H9 (cell line): ENCODE measurements at regions not wholly inside any gene's neighbourhood (a gene's known extent, or its start where the extent isn't known, plus 50 kb on each side); places are given as distances from the start of the nearest gene placed in this dataset.

ENCODE experiments used
- DNase-seq: peaks from one replicate; pipeline ENCODE4 v3.0.0-alpha.2; 2017
- H2AFZ ChIP-seq: one replicate; pipeline ENCODE4 v1.6.1; 2013; ENCODE audit warnings: mild to moderate bottlenecking, low read length, control low read depth, moderate library complexity
- H2AK5ac ChIP-seq: 2 replicates; pipeline ENCODE4 v1.6.1; 2013; ENCODE audit warnings: low read length, control low read depth, mixed read lengths; ENCODE audit not compliant: insufficient read length
- H2BK120ac ChIP-seq: one replicate; pipeline ENCODE4 v1.6.1; 2013; ENCODE audit warnings: low read depth, mild to moderate bottlenecking, low read length, control low read depth, inconsistent platforms; ENCODE audit not compliant: poor library complexity, severe bottlenecking
- H2BK12ac ChIP-seq: 2 replicates; pipeline ENCODE4 v1.6.1; 2013; ENCODE audit warnings: low read length, control low read depth, mixed read lengths, low read depth; ENCODE audit not compliant: insufficient read length
- H2BK15ac ChIP-seq: 2 replicates; pipeline ENCODE4 v1.6.1; 2013; ENCODE audit warnings: low read depth, low read length, control low read depth
- H2BK20ac ChIP-seq: one replicate; pipeline ENCODE4 v1.6.1; 2013; ENCODE audit warnings: low read depth, mild to moderate bottlenecking, low read length, control low read depth, inconsistent platforms; ENCODE audit not compliant: poor library complexity, severe bottlenecking
- H2BK5ac ChIP-seq: 2 replicates; pipeline ENCODE4 v1.6.1; 2013; ENCODE audit warnings: low read length, control low read depth, mixed read lengths; ENCODE audit not compliant: insufficient read length
- H3K14ac ChIP-seq: 2 replicates; pipeline ENCODE4 v1.6.1; 2013; ENCODE audit warnings: low read length, control low read depth; ENCODE audit not compliant: insufficient read depth
- H3K18ac ChIP-seq: 2 replicates; pipeline ENCODE4 v1.6.1; 2013; ENCODE audit warnings: low read depth, mild to moderate bottlenecking, mixed read lengths, low read length, control low read depth; ENCODE audit not compliant: insufficient read length
- H3K23ac ChIP-seq: 2 replicates; pipeline ENCODE4 v1.6.1; 2013; ENCODE audit warnings: low read length, control low read depth, mixed read lengths, low read depth; ENCODE audit not compliant: insufficient read length
- H3K23me2 ChIP-seq: 2 replicates; pipeline ENCODE4 v1.6.1; 2013; ENCODE audit warnings: low read depth, mild to moderate bottlenecking, mixed read lengths, low read length, control low read depth; ENCODE audit not compliant: insufficient read length, poor library complexity, severe bottlenecking
- H3K27ac ChIP-seq: 2 replicates; pipeline ENCODE4 v1.5.1; 2013; ENCODE audit warnings: low read length, control low read depth, mixed read lengths, low read depth; ENCODE audit not compliant: insufficient read length
- H3K27me3 ChIP-seq: 2 replicates; pipeline ENCODE4 v1.6.1; 2013; ENCODE audit warnings: low read length, control low read depth, inconsistent platforms; ENCODE audit not compliant: insufficient read depth
- H3K4ac ChIP-seq: 2 replicates; pipeline ENCODE4 v1.6.1; 2013; ENCODE audit warnings: low read depth, mild to moderate bottlenecking, control low read depth, inconsistent platforms, low read length, moderate library complexity
- H3K4me1 ChIP-seq: 2 replicates; pipeline ENCODE4 v1.6.1; 2013; ENCODE audit warnings: low read length, control low read depth, inconsistent platforms; ENCODE audit not compliant: insufficient read depth
- H3K4me2 ChIP-seq: 2 replicates; pipeline ENCODE4 v1.6.1; 2013; ENCODE audit warnings: low read length, control low read depth, mixed read lengths; ENCODE audit not compliant: insufficient read length, insufficient read depth
- H3K56ac ChIP-seq: 2 replicates; pipeline ENCODE4 v1.6.1; 2013; ENCODE audit warnings: low read depth, mild to moderate bottlenecking, mixed read lengths, low read length, control low read depth; ENCODE audit not compliant: insufficient read length
- H3K79me1 ChIP-seq: 2 replicates; pipeline ENCODE4 v1.6.1; 2013; ENCODE audit warnings: low read depth, mild to moderate bottlenecking, moderate library complexity, low read length, control low read depth, inconsistent platforms; ENCODE audit not compliant: insufficient read depth, poor library complexity, severe bottlenecking
- H3K79me2 ChIP-seq: 2 replicates; pipeline ENCODE4 v1.6.1; 2013; ENCODE audit warnings: low read length, control low read depth, inconsistent platforms; ENCODE audit not compliant: insufficient read depth
- H3K9ac ChIP-seq: 2 replicates; pipeline ENCODE4 v1.6.1; 2013; ENCODE audit warnings: low read length, control low read depth, mixed read lengths; ENCODE audit not compliant: insufficient read length; ENCODE audit errors: extremely low read depth
- H3K9me3 ChIP-seq: one replicate; pipeline ENCODE4 v1.6.1; 2013; ENCODE audit warnings: low read depth, low read length, inconsistent platforms; ENCODE audit not compliant: control insufficient read depth
- H3T11ph ChIP-seq: one replicate; pipeline ENCODE4 v1.6.1; 2013; ENCODE audit warnings: mild to moderate bottlenecking, low read length, control low read depth, inconsistent platforms
- H4K20me1 ChIP-seq: one replicate; pipeline ENCODE4 v1.6.1; 2013; ENCODE audit not compliant: control insufficient read depth, insufficient read length, insufficient read depth
- H4K5ac ChIP-seq: 2 replicates; pipeline ENCODE4 v1.6.1; 2013; ENCODE audit warnings: low read depth, mild to moderate bottlenecking, mixed read lengths, low read length, control low read depth; ENCODE audit not compliant: insufficient read length
- H4K8ac ChIP-seq: replicated peaks from 2 replicates; pipeline ENCODE4 v1.6.1; 2013; ENCODE audit warnings: low read length, control low read depth, mixed read lengths, low read depth; ENCODE audit not compliant: insufficient read length
- H4K91ac ChIP-seq: 2 replicates; pipeline ENCODE4 v1.6.1; 2013; ENCODE audit warnings: low read depth, mild to moderate bottlenecking, moderate library complexity, mixed read lengths, low read length, control low read depth; ENCODE audit not compliant: insufficient read length
- H3K27ac Mint-ChIP-seq, 3 experiments: 2 replicates in 2 of 3; 3 replicates in 1 of 3; pipeline ENCODE4 v1.8.0; 2020 to 2021; ENCODE audit warnings: mixed read lengths in 3 of 3, mild to moderate bottlenecking in 1 of 3, moderate library complexity in 1 of 3
- H3K27me3 Mint-ChIP-seq: 2 replicates; pipeline ENCODE4 v1.8.0; 2021; ENCODE audit warnings: low read depth, mild to moderate bottlenecking, moderate library complexity, mixed read lengths
- H3K36me3 Mint-ChIP-seq, 3 experiments: 2 replicates in 2 of 3; 3 replicates in 1 of 3; pipeline ENCODE4 v1.8.0; 2020 to 2021; ENCODE audit warnings: low read depth in 3 of 3, mixed read lengths in 3 of 3; ENCODE audit not compliant: insufficient read depth in 1 of 3
- H3K4me1 Mint-ChIP-seq, 2 experiments: 2 replicates each; pipeline ENCODE4 v1.8.0; 2020; ENCODE audit warnings: mixed read lengths in 2 of 2
- H3K4me3 Mint-ChIP-seq, 2 experiments: 2 replicates in 1 of 2; 3 replicates in 1 of 2; pipeline ENCODE4 v1.8.0; 2020 to 2021; ENCODE audit warnings: mild to moderate bottlenecking in 2 of 2, mixed read lengths in 2 of 2, moderate library complexity in 1 of 2
- H3K9me3 Mint-ChIP-seq, 2 experiments: 2 replicates in 1 of 2; 3 replicates in 1 of 2; pipeline ENCODE4 v1.8.0; 2020; ENCODE audit warnings: mild to moderate bottlenecking in 2 of 2, mixed read lengths in 2 of 2, moderate library complexity in 1 of 2
- CTCF ChIP-seq: fragments of 200-600 bp; sonication (generic); conservative IDR thresholded peaks from 3 replicates; pipeline ENCODE4 v1.8.0; 2021; ENCODE audit warnings: antibody characterized with exemption, mild to moderate bottlenecking
- WGBS: extraction: QIAGEN DNeasy Blood & Tissue Kit; methylation state at CpG from one replicate; pipeline ENCODE4 v1.1.7; 2013; ENCODE audit warnings: missing lambda C conversion rate, low lambda C conversion rate, mixed read lengths; ENCODE audit not compliant: insufficient read length; ENCODE audit errors: extremely low coverage; 5-methylcytosine and 5-hydroxymethylcytosine counted together

DNA sequence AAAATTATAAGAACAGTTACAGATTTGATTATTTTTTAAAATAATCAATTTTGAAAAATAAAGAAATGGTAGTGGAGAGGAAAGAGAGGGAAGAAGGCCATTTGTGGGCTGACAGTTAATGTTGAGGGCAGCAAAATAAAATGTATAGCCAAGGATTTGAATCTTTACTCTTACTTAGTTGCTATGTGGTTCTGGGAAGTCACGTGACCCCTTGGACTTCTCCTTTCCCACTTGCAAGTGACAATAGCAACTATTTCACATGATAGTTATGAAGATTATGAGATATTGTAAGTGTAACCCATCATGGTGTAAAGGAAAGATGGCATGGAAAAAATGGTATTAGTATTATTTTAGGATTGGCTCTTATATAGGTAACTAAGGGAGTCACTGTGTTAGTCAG, 567.3 kb upstream of the GHITM start:
- no CpG with 5 or more reads among the region's 1 CpG for WGBS
- Histone ChIP-seq H2AFZ (no peak overlapping the region), H2BK5ac (no peak overlapping the region), H4K5ac (no peak overlapping the region), H3K79me1 (no peaks in the 10 kb centered on the region), H2BK12ac (no peak overlapping the region), H3K79me2 (no peaks in the 10 kb centered on the region), H4K20me1 (no peaks in the 10 kb centered on the region), H3K18ac (no peak overlapping the region), H2AK5ac (no peak overlapping the region), H3K4ac (no peak overlapping the region), H2BK20ac (no peak overlapping the region), H3K4me1 (no peaks in the 10 kb centered on the region), H4K8ac (no peak overlapping the region), H3K23me2 (no peaks in the 10 kb centered on the region), H2BK120ac (no peak overlapping the region), H3K9me3 (no peaks in the 10 kb centered on the region), H3K9ac (no peak overlapping the region), H3T11ph (no peak overlapping the region), H3K27me3 (no peaks in the 10 kb centered on the region), H3K4me2 (no peak overlapping the region), H3K23ac (no peak overlapping the region), H4K91ac (no peak overlapping the region), H3K14ac (no peak overlapping the region), H3K27ac (no peak overlapping the region), H2BK15ac (no peak overlapping the region), H3K56ac (no peak overlapping the region)
- no peak for DNase-seq
- Mint-ChIP-seq H3K9me3 (peaks cover 0 to under 1% of the 10 kb centered on the region in 2 experiments; a peak in 2 of 5 replicates), H3K4me1 (no peaks in the 10 kb centered on the region), H3K27me3 (no peaks in the 10 kb centered on the region; the same call in 1 of the 2 replicates), H3K4me3 (no peak overlapping the region), H3K36me3 (no peaks in the 10 kb centered on the region), H3K27ac (no peak overlapping the region)
- TF ChIP-seq CTCF = no peak
